Karpas-422 (cell line): ENCODE measurements at regions not wholly inside any gene's neighbourhood (a gene's known extent, or its start where the extent isn't known, plus 50 kb on each side); places are given as distances from the start of the nearest gene placed in this dataset.

Source experiments
- DNase-seq: peaks from one replicate; pipeline ENCODE4 v3.0.0-alpha.2; 2015
- H2AFZ ChIP-seq: fragments of 200-600 bp; sonication (generic); 2 replicates; pipeline ENCODE4 v1.6.1; 2014; ENCODE audit warnings: antibody characterized with exemption, low read length, mixed read lengths
- H3K27ac ChIP-seq: fragments of 200-600 bp; sonication (generic); 2 replicates; pipeline ENCODE4 v1.5.1; 2014; ENCODE audit warnings: mild to moderate bottlenecking, low read length, moderate library complexity
- H3K27me3 ChIP-seq: fragments of 200-600 bp; sonication (generic); 2 replicates; pipeline ENCODE4 v1.6.1; 2014; ENCODE audit warnings: low read length, mixed read lengths
- H3K36me3 ChIP-seq: fragments of 200-600 bp; sonication (generic); 2 replicates; pipeline ENCODE4 v1.6.1; 2014; ENCODE audit warnings: low read length, mixed read lengths; ENCODE audit not compliant: insufficient read depth
- H3K4me1 ChIP-seq: fragments of 200-600 bp; sonication (generic); 2 replicates; pipeline ENCODE4 v1.6.1; 2014; ENCODE audit warnings: mild to moderate bottlenecking, low read length, mixed read lengths
- H3K4me2 ChIP-seq: fragments of 200-600 bp; sonication (generic); 2 replicates; pipeline ENCODE4 v1.6.1; 2014; ENCODE audit warnings: low read length, low read depth, mild to moderate bottlenecking; ENCODE audit not compliant: poor library complexity, severe bottlenecking
- H3K4me3 ChIP-seq: fragments of 200-600 bp; sonication (generic); 2 replicates; pipeline ENCODE4 v1.5.1; 2014; ENCODE audit warnings: mild to moderate bottlenecking, antibody characterized with exemption, low read length, mixed read lengths
- H3K79me2 ChIP-seq: fragments of 200-600 bp; sonication (generic); 2 replicates; pipeline ENCODE4 v1.6.1; 2014; ENCODE audit warnings: mild to moderate bottlenecking, low read length, mixed read lengths
- H3K9ac ChIP-seq: fragments of 200-600 bp; sonication (generic); 2 replicates; pipeline ENCODE4 v1.6.0; 2014; ENCODE audit warnings: low read length
- H3K9me2 ChIP-seq: fragments of 200-600 bp; sonication (generic), shearing (Covaris generic); replicated peaks from 2 replicates; pipeline ENCODE4 v1.6.0; 2014; ENCODE audit warnings: mild to moderate bottlenecking, low read length, moderate library complexity; ENCODE audit not compliant: insufficient read depth
- H3K9me3 ChIP-seq: fragments of 300-700, 200-600 bp; sonication (generic); 2 replicates; pipeline ENCODE4 v1.6.1; 2014; ENCODE audit warnings: low read length, mixed read lengths
- H4K20me1 ChIP-seq: fragments of 200-600 bp; sonication (generic); 2 replicates; pipeline ENCODE4 v1.6.1; 2014; ENCODE audit warnings: mild to moderate bottlenecking, antibody characterized with exemption, low read length, low read depth; ENCODE audit not compliant: insufficient read depth

DNA sequence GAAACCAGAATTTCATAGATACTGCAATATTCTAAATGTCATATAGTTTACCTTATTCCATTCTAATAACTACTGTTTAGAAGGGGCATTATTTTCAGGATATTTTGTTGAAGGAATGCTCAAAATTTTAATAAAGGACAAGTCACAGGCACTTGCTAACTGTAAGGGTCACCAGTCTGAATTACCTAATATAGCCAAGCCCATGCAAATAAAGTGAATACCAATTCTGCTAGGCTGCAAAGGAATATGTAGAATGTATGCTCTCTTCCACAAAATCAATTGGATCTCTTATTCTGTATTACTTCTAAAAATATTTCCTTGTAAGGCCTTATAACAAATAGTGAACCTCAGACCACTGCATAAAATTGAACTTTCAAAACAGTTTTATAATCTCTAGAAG, 52.3 kb upstream of the FAT4 start:
- no peak overlapping the region for H3K4me2 ChIP-seq
- no peaks in the 10 kb centered on the region for H3K36me3 ChIP-seq

GRCh38 chr4:125262079-125262478, 52.7 kb upstream of the FAT4 start:
- H3K9ac ChIP-seq, result no peak overlapping the region
- H3K79me2 ChIP-seq, result no peaks in the 10 kb centered on the region
- no peaks in the 10 kb centered on the region for H3K27me3 ChIP-seq
- H3K4me3 ChIP-seq, result no peak overlapping the region
- H3K4me2 ChIP-seq, result no peak overlapping the region
- no peaks in the 10 kb centered on the region for H4K20me1 ChIP-seq
- no peak for DNase-seq
- H3K9me2 ChIP-seq, result no peaks in the 10 kb centered on the region; the same call in 1 of the 2 replicates
- no peaks in the 10 kb centered on the region; the same call in 1 of the 2 replicates for H3K9me3 ChIP-seq
- H3K36me3 ChIP-seq, result no peaks in the 10 kb centered on the region
- no peak overlapping the region for H3K27ac ChIP-seq
- H3K4me1 ChIP-seq, result no peaks in the 10 kb centered on the region
- no peak overlapping the region for H2AFZ ChIP-seq

More for the DNA sequence above, 52.3 kb upstream of the FAT4 start:
- no peaks in the 10 kb centered on the region for H3K27me3 ChIP-seq
- H3K4me3 ChIP-seq, result no peak overlapping the region
- H3K27ac ChIP-seq, result no peak overlapping the region
- H3K9me2 ChIP-seq, result no peaks in the 10 kb centered on the region; the same call in 1 of the 2 replicates
- no peak overlapping the region for H3K9ac ChIP-seq
- H2AFZ ChIP-seq, result no peak overlapping the region
- no peaks in the 10 kb centered on the region for H3K79me2 ChIP-seq
- no peaks in the 10 kb centered on the region; the same call in 1 of the 2 replicates for H3K9me3 ChIP-seq
- H4K20me1 ChIP-seq, result no peaks in the 10 kb centered on the region
- H3K4me1 ChIP-seq, result no peaks in the 10 kb centered on the region
- DNase-seq, result no peak

DNA sequence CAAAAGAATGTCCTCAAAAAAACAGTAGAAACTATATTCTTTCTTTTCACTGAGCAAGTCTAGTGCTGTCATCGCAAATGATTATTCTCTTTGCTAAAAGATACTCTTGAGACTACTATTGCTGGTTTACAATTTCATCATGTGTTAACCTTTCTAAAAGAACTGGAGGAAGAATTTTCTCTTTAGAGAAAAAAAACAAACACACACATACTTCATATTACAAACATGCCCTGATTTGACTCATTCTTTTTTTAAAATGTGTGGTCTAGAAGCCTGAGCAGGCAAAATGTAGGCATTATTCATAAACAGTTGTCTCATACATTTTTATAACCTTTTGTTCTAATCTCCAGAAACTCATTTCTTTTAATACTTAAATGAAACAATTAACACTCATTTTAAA, 60.6 kb upstream of the FAT4 start:
- H3K36me3 ChIP-seq, result no peaks in the 10 kb centered on the region
- H3K27me3 ChIP-seq, result no peaks in the 10 kb centered on the region
- H3K9me3 ChIP-seq, result peaks cover 8% of the 10 kb centered on the region
- H3K27ac ChIP-seq, result no peak overlapping the region
- no peak overlapping the region for H3K4me2 ChIP-seq
- H3K4me3 ChIP-seq, result no peak overlapping the region
- no peaks in the 10 kb centered on the region for H3K9me2 ChIP-seq
- H2AFZ ChIP-seq, result no peak overlapping the region
- H3K4me1 ChIP-seq, result no peaks in the 10 kb centered on the region
- no peaks in the 10 kb centered on the region for H3K79me2 ChIP-seq
- H3K9ac ChIP-seq, result no peak overlapping the region
- H4K20me1 ChIP-seq, result no peaks in the 10 kb centered on the region
- no peak for DNase-seq

DNA sequence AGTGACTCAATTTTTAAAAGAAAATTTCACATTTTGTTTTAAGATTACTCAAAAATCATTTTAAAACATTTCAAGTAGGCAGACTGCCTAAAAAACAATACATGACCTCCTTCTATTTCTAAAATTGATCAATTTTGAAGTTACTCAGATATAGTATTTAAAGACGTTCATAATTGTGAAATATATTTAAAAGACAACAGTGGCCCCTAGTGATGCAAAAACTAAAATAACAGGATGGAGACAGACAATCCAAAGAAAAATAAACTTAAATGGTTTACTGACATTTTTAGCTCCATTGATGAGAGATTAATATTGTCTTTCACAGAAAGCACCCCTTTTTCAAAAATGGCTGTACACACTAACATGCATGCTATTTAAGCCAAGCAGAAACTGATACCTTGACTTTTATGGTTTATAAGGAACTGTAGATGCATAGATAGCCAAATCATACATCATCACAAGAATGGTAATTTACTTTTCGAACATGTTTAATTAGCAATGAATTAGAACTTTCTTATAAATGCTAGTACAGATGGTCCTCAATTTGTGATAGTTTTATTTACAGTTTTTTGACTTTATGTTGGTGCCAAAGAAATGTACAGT, 69.8 kb upstream of the FAT4 start:
- Histone ChIP-seq H2AFZ (no peak overlapping the region), H3K36me3 (no peaks in the 10 kb centered on the region), H3K4me3 (no peak overlapping the region), H3K4me1 (no peaks in the 10 kb centered on the region), H3K9me3 (peaks cover 9% of the 10 kb centered on the region), H3K27ac (no peak overlapping the region), H3K9ac (no peak overlapping the region), H4K20me1 (no peaks in the 10 kb centered on the region), H3K27me3 (no peaks in the 10 kb centered on the region), H3K79me2 (no peaks in the 10 kb centered on the region), H3K9me2 (no peaks in the 10 kb centered on the region), H3K4me2 (no peak overlapping the region)
- peak; percentile 41 for DNase-seq

DNA sequence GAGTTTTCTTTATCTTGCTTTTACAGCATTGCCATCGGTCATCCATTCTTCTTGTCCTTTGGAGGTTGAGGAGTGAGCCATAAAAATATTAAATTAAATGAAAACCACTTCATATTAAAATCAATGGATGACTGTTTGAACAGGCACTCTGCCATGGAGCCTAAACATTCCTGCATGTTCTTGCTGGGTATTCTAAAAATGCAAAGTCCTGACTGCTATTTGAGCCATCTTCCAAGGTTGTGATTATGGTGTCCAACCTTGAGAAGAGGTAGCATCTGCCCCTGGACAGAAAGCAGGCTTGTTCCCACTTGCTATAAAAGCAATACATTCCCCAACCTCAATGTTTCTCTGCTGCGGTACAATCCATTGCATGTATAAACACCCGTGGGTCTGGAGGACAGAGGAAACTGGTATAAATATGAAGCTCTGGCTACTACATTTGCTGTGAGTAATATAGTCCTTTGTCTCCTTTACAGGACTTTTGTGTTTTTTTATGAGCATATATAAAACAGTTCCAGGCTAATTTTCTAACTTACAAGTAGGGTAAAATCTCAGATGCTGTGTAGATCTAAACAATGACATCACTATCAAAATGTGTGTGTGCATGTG, 70.9 kb upstream of the FAT4 start:
- Histone ChIP-seq H3K4me2 (no peak overlapping the region), H3K9ac (no peak overlapping the region), H3K9me2 (no peaks in the 10 kb centered on the region), H3K27ac (no peak overlapping the region), H3K4me3 (no peak overlapping the region), H3K9me3 (peaks cover 14% of the 10 kb centered on the region), H2AFZ (no peak overlapping the region), H4K20me1 (no peaks in the 10 kb centered on the region), H3K4me1 (no peaks in the 10 kb centered on the region), H3K79me2 (no peaks in the 10 kb centered on the region), H3K27me3 (no peaks in the 10 kb centered on the region), H3K36me3 (no peaks in the 10 kb centered on the region)
- no peak for DNase-seq

- no peaks in the 10 kb centered on the region for H3K27me3 ChIP-seq
- H3K9me3 ChIP-seq, result peaks cover 11% of the 10 kb centered on the region
- no peaks in the 10 kb centered on the region for H3K79me2 ChIP-seq
- no peaks in the 10 kb centered on the region; the same call in 1 of the 2 replicates for H3K9me2 ChIP-seq
- H4K20me1 ChIP-seq, result no peaks in the 10 kb centered on the region
- H3K27ac ChIP-seq, result no peak overlapping the region
- H3K9ac ChIP-seq, result no peak overlapping the region
- no peak overlapping the region for H3K4me2 ChIP-seq
- H2AFZ ChIP-seq, result no peak overlapping the region
- no peak for DNase-seq
- no peak overlapping the region for H3K4me3 ChIP-seq
- no peaks in the 10 kb centered on the region for H3K4me1 ChIP-seq
- H3K36me3 ChIP-seq, result no peaks in the 10 kb centered on the region
These were observed 78.8 kb upstream of the FAT4 start for GRCh38 chr4:125235971-125236370.

- H3K4me3 ChIP-seq, result no peak overlapping the region
- DNase-seq, result no peak
- no peaks in the 10 kb centered on the region for H3K36me3 ChIP-seq
- no peak overlapping the region for H3K27ac ChIP-seq
- H2AFZ ChIP-seq, result no peak overlapping the region
- H3K4me2 ChIP-seq, result no peak overlapping the region
- H3K79me2 ChIP-seq, result no peaks in the 10 kb centered on the region
- no peak overlapping the region for H3K9ac ChIP-seq
- H4K20me1 ChIP-seq, result no peaks in the 10 kb centered on the region
- H3K4me1 ChIP-seq, result no peaks in the 10 kb centered on the region
- H3K27me3 ChIP-seq, result no peaks in the 10 kb centered on the region
- H3K9me3 ChIP-seq, result peaks cover 8% of the 10 kb centered on the region
- no peaks in the 10 kb centered on the region; the same call in 1 of the 2 replicates for H3K9me2 ChIP-seq
These were observed 83.1 kb upstream of the FAT4 start for GRCh38 chr4:125231661-125232060.

DNA sequence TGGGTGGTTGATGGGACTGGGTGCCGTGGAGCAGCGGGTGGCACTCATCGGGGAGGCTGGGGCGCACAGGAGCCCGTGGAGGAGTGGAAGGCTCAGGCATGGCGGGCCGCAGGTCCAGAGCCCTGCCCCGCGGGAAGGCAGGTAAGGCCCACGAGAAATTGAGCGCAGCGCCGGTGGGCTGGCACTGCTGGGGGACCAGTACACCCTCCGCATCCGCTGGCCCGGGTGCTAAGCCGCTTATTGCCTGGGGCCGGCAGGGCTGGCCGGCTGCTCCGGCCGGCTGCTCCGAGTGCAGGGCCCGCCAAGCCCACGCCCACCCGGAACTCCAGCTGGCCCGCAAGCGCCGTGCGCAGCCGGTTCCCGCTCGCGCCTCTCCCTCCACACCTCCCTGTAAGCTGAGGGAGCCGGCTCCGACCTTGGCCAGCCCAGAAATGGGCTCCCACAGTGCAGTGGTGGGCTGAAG, 85.1 kb upstream of the FAT4 start:
- Histone ChIP-seq H3K27ac (no peak overlapping the region), H3K4me1 (no peaks in the 10 kb centered on the region), H3K36me3 (no peaks in the 10 kb centered on the region), H2AFZ (no peak overlapping the region), H3K4me3 (no peak overlapping the region), H3K9me3 (peaks cover 17% of the 10 kb centered on the region), H3K4me2 (no peak overlapping the region), H3K9me2 (no peaks in the 10 kb centered on the region; the same call in 1 of the 2 replicates), H4K20me1 (no peaks in the 10 kb centered on the region), H3K9ac (no peak overlapping the region), H3K79me2 (no peaks in the 10 kb centered on the region), H3K27me3 (no peaks in the 10 kb centered on the region)
- no peak for DNase-seq
